ENCODE measurements at regions not wholly inside any gene's neighbourhood (a gene's known extent, or its start where the extent isn't known, plus 50 kb on each side); places are given as distances from the start of the nearest gene placed in this dataset.

DNA sequence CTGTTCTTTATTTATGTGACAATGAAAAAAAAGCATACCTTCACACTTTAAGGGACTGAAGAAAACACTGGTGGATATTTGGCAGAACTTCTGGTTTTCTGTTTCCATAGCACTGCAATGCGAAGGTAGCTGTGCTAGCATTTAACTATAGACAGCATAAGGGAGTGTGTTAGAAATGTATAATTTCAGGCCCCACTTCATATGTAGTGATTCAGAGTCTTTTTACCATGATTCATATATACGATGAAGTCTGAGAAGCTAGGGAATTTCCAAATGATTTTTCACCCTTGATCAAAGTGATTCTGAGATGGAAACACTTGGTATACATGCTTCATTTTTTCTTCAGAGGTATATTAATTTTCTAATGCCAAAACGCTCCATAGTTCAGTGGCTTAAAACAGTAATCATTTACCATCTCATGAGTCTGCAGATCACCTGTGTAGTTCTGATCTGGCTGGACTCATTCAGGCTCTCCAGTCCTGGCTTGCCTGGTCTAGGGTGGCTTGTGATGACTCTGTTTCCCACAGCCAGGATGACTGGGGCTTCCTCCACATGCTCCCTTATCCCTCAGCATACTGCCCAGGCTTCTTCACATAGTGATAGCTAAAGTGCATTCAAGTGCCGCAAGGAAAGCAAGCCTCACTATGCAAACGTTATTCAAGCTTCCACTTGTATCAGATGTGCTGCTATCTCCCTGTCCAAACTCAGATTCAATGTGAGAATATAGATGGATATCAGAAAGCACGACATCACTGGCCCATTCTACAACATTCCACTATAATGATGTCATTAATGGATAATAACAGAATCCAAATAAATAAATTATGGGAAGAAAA, 790.1 kb downstream of the TECRL start:
- DNase-seq (ENCODE audit: low read depth): no peak

- no peak for DNase-seq (ENCODE audit: low read depth)
Observed at GRCh38 chr4:63607169-63607872, 801.9 kb downstream of the TECRL start.

DNA sequence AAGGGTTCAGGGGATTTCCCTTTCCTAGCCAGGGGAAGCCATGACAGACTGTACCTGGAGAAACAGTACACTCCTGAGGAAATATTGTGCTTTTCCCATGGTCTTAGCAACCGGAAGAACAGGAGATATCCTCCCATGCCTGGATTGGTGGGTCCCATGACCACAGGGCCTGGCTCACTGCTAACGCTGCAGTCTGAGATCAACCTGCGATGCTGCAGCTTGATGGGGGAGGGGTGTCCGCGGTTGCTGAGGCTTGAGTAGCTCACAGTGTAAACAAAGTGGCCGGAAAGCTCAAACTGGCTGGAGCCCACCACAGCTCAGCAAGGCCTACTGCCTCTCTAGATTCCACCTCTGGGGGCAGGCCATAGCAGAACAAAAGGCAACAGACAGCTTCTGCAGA, 819.5 kb downstream of the TECRL start:
- no peak for DNase-seq (ENCODE audit: low read depth)

DNA sequence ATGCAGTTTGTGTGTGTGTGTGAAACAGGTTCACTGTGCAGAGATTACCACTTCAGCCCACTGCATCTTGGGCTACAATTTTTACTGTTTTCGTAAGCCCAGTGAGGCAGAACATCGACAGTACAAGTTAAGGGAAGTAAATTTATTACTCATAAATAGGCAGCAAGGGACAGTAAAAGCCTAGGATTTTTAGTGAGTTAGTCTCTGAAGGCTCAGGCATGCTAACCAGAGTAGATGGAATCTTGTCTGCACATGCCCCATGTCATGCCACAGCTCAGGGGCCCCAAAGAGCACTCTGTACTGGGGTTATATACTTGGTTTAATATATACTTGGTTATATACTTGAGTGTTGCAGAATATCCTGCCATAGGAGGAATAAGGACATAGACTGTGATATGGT, 825.7 kb downstream of the TECRL start:
- no peak for DNase-seq (ENCODE audit: low read depth)

- DNase-seq (ENCODE audit: low read depth): no peak
Observed at GRCh38 chr4:63583007-63583406, 826.2 kb downstream of the TECRL start.

DNA sequence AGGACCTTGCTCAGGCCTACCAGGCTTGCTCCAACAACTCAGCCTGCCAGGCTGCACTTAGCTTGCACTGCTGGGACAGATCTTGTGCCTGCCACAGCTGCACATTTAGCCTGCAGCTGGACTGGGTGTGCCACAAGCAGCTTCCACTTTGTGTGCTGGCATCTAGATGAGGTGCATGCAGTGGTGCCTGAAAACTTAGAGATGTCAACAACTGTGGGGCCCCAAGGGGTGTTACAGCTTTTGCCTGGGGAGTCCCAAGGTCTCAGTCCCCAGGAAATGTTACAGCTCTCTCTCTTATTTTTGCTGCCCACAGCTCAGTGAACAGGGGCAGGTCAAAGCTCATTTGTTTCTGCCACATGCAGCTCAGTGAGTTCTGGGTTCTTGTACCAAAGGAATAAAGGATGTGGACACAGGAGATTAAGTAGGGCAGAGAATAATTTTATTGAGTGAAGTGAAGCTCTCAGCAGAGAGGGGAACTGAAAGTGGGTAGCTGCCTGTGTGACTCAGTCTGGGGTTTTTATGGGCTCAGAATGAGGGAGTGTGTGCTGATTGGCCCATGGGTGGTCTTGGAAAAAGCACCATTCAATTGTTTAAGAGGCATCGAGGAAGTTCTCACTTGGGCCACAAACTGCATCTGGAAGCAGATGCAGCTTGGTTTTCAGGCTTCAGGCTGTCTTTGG, 828.3 kb downstream of the TECRL start:
- DNase-seq (ENCODE audit: low read depth): no peak

DNA sequence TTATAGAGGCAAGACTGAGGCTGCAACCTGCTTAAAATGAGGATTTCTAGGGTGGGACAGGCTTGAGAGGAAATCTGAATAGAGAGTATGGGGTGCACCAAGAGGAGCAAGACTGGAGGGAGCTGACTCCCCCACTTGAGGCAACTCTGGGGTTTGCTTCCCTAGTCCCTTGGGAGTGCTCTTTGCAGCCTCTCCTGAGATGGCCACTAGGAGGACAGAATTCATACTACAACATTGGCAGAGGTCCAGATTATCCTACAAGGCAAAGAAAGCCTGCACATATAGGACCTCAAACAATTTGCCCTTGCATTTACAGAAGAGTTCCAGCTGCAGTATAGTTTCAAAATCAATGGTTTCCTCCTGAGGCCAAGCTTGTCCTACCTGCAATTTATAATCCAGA, 830.9 kb downstream of the TECRL start:
- DNase-seq (ENCODE audit: low read depth): no peak

DNA sequence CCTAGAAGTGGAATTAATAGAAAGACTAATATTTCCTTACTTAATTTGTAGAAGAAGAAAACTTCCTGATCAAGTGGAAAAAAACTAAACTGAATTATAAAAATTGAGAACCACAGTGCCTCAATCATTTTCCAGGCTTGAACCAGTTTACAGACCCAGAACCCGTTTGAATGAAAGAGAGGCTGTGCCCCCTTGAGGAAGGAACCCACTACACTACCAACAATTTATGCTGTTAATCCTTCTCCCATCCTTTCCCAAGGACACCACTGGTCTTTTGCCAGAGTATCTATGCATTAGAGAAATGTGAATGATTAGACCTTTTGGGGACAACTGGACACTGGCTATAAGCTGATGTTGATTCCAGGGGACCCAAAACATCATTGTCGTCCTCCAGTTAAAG, 842.6 kb downstream of the TECRL start:
- DNase-seq (ENCODE audit: low read depth): no peak

DNA sequence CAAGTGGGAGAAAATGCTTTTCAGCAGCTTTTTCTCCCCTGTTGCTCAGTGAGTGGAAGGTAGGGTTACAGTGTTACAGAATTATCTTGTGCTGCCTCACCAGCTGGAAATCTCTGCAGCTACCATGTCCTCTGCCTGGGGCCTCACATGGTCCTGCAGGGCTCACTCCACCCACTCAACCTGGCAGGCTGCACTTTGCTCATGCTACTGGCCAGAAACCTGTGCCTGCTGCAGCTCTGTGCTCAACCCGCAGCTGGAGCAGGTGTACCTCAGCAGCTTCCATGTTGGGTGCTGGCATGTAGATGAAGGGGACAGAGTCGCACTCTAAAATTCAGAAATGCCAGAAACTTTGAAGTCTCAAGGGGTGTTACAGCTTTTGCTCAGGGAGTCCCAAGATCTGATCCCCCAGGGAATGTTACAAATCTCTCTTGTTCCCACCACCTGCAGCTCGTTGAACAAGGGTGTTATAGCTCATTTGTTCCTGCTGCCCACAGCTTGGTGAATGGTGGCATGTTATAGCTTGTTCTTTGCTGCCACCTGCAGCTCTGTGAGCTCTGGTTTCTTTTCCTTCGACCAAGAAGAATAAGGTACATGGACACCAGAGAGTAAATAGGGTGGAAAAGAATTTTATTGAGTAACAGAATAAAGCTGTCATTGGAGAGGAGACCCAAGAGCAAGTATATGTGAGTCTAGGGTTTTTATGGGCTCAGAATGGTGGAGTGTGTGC, 845.8 kb downstream of the TECRL start:
- no peak for DNase-seq (ENCODE audit: low read depth)

DNA sequence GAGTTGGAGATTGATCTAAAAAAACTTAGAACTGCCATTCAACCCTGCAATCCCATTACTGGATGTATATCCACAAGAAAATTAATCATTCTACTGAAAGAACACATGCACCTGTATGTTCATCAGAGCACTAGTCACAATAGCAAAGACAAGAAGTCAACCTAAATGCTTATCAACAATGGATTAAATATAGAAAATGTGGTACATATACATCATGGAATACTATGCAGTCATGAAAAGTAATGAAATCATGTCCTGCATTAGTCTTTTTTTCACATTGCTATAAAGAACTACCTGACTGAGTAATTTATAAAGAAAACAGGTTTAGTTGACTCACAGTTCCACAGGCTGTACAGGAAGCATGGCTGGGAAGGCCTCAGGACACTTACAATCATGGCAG, 850.5 kb downstream of the TECRL start:
- DNase-seq (ENCODE audit: low read depth): no peak

- DNase-seq (ENCODE audit: low read depth): no peak
Observed at GRCh38 chr4:63556332-63556731, 852.9 kb downstream of the TECRL start.

- DNase-seq (ENCODE audit: low read depth): no peak
Observed at GRCh38 chr4:63553123-63553522, 856.1 kb downstream of the TECRL start.

DNA sequence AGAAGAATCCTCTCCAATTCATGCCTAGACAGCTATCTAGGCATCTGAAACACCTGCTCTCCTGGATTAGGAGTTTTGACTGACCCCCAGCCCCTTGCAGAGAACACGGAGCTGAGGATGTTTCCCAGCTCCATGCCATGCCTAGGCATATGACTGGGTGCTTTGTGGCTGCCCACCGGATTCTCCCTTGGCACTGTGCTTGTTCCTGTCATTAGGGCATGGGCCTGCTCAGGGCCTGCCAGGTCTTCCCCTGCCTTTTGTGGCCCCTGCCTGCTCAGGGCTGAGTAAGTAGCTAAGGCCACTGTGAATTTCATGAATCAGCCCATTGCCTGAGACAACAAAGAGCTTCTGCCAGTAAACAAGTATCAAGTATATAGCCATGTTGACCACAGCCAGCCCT, 867.4 kb downstream of the TECRL start:
- no peak for DNase-seq (ENCODE audit: low read depth)

DNA sequence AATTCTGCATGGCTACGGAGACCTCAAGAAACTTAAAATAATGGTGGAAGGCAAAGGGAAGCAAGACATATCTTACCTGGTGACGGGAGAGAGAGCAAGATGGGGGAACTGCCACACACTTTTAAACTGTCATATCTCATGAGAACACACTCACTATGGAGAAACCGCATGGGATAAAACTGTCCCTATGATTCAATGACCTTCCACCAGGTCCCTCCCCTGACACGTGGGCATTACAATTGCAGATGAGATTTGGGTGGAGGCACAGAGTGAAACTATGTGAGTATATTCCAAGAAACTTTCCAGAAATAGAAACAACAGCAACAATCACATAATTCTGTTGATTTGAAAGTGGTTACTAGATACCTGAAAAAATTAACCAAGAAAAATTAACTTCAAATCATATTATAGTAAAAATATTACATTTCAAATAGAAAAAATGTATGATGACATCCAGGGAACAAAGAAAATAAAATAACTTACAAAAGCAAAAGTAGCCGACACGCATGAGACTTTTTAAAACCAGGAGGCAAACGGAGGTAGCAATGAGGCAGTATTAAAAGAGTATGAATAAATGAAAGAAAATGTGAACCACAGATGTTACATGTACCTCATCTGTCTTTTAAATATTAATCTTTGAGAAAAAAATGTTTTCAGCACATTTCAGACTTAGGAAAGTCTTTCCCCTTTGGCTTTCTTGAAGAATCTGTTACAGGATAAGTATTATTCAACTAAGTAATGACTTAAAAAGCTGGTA, 879.5 kb downstream of the TECRL start:
- no peak for DNase-seq (ENCODE audit: low read depth)

GRCh38 chr4:63528256-63528991, 880.8 kb downstream of the TECRL start:
- no peak for DNase-seq (ENCODE audit: low read depth)

GRCh38 chr4:63526251-63526650, 883.0 kb downstream of the TECRL start:
- no peak for DNase-seq (ENCODE audit: low read depth)

DNA sequence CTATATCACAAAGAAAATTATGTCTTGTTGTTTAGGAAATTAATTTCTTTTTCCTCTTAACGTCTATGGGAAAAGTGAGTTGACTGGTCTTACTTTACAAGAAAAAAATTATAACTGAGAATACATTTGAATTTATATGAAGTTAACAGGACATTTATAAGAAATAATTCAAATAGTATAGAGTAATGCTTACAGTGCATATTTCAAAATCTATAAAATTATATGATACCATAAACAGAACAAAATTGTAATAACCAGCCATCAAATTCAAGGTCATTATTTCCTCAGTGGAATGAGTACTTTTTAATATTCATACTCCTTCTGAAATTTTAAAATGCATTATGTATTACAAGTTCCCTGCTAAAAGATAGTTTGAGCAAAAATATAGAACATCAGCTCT, 884.5 kb downstream of the TECRL start:
- DNase-seq (ENCODE audit: low read depth): no peak

GRCh38 chr4:63505714-63506460, 903.4 kb downstream of the TECRL start:
- no peak for DNase-seq (ENCODE audit: low read depth)

DNA sequence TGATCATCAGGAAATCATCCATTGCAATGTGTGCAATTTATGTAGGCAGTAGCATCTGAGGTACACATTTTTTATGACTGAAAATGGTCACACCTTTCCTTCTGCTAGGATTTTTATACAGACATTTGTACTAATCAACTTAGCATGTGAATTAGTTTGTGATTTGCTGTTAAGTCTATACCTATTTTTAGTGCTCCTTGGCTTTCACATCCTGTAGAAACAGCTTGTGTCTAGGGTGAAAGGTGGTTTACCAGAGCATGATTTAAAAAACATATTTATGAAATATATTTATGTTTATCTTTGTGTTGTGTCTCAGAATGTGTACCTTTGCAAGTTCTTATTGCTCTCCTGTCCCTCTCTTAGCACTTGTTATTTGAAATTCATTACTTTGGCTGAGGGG, 916.0 kb downstream of the TECRL start:
- DNase-seq (ENCODE audit: low read depth): no peak

DNA sequence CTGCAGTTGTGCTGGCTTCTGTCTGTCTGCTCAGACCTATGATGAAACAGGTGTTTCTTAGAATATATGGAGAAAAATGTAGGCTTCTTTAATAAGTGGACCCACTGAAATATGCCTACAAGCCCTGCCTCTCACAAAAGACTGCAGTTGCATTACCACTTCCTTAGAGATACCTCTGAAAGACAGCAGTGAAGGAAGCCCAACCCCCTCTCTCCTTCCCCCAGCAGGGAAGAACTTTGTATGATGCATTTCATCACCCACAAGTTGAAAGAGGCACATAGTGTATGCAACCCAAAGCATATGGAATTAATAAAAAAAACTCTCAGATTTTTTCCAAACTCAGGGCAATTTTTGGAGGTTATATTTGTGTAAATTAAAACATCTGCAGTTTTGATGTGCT, 916.7 kb downstream of the TECRL start:
- DNase-seq (ENCODE audit: low read depth): peak; percentile 6

Measured in fibroblast of the conjunctiva (primary cell).